HG03095 (cell line): ENCODE measurements at regions not wholly inside any gene's neighbourhood (a gene's known extent, or its start where the extent isn't known, plus 50 kb on each side); places are given as distances from the start of the nearest gene placed in this dataset.

Source experiments
- ATAC-seq: cut with Tn5 transposase; IDR thresholded peaks from one replicate; pipeline ENCODE4 v1.9.1; 2021; ENCODE audit warnings: moderate library complexity; ENCODE audit not compliant: unreplicated experiment

DNA sequence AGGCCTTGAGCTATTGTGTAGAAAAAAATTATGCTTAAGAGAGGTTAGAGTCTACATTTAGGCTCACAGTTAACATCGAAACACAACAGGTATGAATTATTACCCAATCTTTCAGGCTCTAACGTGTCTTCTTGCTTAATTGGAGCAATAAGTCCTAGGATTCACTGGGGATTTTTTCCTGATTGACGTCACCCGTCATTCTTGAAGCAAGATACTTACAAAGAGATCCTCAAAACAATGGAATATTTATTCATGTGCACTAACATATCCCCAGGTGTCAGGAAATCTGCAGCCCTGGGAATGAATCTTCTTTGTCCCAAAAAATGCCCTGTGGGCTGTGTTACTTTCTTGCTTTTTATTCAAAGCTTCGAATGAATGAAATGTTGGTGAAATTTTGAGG, 413.5 kb downstream of the NFIB start:
- no peak for ATAC-seq

DNA sequence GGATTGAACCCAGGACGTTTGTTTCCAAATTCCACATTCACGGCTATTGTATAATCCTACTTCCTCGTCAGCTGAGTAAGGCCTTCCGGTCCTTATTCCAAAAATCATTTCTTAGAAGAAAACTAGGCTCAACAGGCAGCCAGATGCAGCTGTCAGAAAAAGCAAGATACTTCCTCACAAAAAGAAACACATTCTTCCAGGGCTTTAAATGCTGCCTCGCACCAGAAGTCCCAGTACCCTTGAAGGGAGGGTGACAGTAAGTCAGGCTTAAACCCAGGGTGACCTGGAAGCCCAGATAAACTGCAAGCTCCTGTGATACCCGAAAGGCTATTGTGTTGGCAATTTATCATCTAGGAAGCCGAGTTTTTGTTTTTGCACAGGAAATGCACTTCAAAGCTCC, 414.0 kb downstream of the NFIB start:
- no peak for ATAC-seq

DNA sequence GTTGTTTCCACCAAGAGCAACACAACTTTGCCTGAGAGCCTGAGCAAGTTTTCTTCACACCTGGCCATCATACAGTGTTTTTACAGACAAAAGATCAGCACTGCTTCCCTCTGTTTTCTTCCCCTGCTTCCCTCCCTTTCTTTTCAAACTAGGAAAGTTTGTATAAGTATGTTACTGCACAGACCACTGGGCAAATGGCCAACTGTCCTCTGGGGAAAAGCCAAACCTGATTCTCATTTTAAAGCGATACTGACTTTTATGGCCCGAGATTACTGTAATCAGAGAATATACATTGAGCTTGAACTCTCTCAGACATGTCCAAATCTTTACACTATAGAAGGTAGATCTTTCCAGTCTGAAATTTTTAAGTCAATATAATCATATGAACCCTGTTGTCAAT, 415.0 kb downstream of the NFIB start:
- no peak for ATAC-seq

DNA sequence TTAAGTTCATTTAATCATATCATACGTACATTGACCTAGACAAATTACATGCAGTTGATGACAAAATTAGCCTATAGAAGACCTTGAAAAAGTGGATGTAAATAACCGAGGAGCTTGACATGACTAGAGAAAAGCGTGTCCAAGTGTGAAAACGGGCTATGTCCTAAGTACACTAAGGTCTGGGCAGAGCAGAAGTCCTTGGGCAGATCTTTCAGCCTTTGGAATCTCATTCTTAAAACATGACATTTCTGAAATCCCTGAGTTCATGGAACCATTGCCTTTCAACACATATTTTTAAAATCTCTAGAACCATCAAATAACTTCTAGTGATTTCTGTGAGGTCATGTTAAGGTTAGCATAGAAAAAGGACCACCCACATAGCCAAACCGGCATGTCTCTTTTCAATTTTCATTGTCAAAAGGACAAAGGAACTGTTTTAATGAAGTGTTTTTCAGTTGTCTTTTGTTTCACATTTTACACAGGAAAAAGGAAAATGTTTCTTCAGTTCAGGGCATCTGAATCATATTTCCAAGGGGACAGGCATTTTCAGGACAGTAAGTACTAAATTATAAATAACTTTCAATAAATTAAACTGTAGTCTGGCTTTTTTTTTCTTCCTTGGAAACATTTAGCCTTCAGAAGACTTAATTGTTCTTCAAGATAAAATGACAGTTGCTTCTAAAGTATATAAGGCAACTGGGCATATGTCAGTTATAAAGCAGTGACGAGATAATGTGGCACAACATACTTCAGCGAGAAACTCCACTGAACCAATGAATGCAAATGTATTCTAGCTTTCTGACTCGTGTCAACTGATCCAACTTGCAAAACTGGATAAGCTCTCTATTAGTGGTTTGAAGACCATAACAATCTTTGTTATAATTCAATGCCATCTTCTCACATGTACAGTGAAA, 416.8 kb downstream of the NFIB start:
- ATAC-seq, result no peak

DNA sequence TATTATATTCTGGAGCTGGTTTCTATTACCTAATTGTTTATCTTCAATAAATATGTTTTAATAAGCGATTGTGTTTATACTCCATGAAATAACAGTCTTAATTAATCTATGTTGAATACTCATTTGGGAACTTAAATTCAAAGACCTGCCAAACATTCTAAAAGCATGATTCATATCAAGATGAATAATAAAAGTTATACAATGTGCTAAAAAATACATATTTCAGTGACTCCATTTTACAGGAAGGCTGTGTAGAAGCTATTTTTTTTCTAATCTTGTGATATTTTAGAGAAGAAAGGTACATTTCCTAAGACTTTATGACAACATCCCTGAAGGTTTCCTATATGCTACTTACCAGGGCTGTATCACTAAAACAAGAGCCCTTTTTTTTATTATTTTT, 417.9 kb downstream of the NFIB start:
- ATAC-seq, result no peak

DNA sequence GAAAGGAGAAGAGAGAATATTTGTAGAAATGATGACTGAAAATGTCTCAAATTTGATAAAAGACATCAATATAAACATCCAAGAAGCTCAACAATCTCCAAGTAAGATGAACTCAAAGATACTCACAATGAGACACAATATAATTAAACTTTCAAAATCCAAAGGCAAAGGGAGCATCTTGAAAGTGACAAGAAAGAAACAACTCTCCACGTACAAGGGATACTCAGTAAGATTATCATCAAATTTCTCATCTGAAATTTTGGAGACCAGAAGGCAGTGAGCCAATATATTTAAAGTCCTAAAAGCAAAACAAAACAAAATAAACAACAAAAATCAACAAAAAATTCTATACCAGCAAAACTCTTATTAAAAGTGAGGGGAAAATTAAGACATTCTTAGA, 428.7 kb downstream of the NFIB start:
- ATAC-seq, result no peak

DNA sequence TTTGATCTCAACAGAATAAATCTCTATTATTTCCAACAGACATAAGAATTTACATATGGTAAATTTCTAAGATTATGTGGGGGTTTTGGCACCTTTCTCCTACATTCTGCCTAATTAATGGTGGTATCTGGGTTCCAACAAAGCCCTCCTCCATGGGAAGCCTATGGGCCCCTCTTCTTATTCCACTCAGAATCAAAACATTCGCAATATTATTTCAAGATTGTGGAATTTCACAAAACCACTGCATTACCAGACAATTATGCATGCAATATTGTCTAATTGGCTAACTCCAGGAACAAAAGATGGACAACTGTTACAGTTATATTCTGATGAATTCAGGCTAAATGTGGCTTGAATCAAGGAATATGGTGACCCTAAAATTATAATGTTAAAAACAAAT, 434.0 kb downstream of the NFIB start:
- no peak for ATAC-seq

DNA sequence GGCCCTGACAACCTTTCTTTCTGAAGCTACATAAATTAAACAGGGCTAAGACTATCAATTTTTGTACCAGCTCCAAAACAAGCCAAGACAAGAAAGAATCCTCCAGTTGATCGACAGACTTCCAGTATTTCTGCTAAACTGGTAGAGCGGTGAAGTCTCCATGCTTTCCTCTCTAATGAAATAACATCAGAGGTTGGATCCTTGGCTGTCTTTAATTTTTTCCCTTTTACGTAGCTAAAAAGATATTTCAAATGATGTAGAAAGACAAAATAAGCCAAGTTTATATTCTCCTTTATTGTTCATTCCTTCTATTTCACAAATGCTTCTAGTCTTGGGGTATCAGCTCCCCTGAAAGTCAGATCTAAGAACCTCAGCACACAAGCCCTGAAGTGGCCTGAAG, 434.9 kb downstream of the NFIB start:
- no peak for ATAC-seq

DNA sequence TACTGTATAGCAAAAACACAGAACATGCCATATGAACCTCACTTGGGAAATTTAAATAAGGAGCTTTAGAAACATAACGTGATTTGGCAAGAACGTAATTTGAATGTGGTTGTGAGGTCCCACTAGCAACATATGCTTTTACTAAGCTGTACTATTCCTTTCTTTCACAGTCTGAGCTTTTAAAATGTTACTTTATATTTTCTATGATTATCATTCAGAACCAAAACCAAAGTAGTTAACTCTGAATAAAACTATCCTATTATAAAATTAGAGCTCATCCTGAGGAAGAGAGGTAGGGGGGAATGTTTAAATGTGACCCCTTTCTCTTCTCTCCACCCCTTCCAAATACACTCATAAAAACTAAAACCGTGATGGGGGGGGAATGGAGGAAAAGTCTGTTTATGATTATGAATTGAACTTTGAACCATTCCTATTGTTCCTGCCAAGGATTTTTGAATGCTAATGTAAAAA, 435.7 kb downstream of the NFIB start:
- ATAC-seq, result no peak

DNA sequence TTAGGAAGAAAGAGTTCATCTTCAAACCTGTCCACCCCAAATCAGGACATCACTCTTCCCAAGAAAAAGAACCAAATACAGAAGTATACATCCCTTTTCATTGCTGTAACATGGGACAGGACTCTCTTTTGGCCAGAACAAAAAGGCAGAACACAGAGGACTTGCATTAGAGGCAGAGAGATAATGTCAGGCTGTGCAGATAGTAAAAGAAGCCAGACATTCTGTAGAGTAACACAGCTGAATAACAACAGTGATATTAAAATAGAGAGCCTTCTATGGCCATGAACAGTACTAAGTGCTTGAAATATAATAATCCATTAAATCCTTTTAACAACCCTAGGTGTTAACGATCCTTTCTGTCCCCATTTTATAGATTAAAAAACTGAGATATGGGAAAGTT, 437.2 kb downstream of the NFIB start:
- no peak for ATAC-seq

DNA sequence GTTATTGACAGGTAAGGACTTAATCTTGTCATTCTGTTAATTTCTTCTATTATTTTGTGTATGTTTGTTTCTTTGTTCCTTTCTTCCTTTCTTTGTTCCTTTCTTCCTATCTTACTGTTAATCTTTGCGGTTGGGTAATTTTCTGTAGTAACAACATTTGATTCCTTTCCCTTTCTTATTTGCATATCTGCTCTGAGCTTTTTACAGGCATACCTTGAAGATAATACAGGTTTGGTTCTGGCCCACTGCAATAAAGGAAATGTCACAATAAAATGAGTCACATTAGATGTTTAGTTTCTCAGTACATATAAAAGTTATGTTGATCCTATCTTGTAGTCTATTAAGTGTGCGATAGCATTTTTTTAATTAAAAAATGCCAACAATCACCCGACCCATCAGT, 440.7 kb downstream of the NFIB start:
- no peak for ATAC-seq

DNA sequence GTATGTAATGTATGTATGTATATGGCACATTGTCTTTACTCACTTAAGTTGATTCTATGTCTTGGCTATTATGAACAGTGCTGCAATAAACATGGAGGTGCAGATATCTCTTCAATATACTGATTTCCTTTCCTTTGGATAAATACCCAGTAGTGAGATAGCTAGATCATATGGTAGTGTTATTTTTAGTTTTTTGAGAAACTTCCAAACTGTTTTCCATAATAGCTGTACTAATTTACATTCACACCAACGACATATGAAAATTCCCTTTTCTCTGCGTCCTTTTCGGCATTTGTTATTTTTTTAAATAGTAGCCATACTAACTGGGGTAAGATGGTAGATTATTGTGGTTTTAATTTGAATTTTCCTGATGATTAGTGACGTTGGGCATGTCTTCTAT, 445.6 kb downstream of the NFIB start:
- no peak for ATAC-seq

DNA sequence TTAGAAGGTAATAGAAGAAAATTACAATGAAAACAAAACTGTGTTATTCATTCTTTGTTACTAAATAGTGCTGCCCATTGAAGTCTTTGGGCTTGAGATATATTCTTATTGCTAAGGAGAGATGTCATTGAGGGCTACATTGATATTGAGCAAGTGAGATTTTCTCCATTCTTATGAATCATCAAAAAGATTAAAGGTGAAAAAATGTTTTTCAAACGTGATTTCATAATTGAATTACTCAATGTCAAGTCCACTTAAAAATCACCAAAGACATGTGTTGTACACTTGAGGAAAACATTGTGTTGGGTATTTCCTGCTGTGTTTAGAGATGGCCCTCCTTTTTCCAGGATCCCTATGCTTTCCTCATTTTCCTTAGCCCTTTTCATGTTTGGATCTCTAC, 448.1 kb downstream of the NFIB start:
- ATAC-seq, result no peak

DNA sequence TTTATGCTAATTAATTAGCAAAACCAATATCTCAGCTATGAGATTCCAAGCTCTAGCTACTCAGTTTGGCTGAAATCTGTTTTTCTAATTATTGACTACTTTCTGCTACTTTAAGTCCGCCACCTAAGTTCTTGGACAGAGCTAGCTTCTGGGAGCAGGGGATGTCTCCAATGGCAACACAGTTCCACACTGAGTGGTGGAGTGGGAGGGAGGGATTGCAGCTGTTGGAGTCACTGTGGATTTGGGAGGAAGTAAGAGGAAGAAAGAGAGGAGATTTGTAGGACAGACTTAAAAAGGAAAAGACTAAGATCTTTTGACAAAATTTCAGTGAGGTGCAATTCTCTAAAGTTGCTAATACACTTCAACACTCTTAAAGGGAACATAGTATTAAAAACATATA, 450.8 kb downstream of the NFIB start:
- ATAC-seq, result no peak

DNA sequence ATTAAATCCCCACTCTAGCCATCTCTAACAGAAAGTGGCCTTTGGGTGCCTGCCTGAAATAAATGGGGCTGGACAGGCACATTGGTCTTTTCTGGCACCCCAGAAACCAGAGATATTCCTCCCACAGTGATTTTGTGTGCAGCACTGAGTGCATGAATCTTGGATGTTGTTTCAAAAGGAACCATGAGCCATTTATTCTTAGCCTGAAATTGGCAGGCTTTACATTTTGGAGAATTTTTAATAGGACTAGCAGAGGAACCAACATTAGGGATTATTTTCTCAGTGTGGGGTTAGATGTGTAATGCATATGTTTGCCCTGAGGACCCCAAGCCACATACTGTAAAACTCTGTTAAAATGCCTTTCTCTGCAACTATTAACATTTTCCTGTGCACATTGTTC, 451.3 kb downstream of the NFIB start:
- ATAC-seq, result no peak

DNA sequence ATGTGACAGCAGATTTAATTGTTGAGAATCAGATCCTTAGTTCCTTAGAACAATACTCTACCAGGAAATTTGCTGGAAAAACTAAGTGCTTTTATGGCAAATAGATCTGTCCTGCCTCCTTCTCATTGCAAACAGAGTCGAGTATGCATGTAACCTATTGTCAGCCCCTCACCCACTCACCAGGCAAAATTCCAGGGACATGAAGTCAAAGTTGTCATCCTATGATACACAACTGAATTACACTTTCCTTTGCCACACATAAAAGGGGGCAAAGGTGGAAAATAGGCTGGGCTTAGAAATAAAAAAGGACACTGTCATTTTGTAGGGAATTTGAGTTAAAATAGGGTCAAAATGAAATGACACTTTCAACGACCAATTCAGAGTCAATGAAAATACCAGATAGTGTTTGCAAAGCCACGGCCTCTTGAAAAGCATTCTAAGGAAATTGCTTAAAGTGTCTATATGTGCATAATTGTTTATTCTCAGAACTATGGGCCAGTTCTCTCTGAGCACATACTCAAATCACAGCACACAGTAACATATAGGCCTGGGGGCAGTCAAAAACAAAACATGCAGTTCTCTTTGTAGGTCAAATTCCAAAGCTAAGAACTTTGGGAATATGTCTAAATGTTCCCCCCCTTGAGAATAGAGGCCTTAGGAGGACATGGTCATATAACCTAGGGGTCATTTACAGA, 452.8 kb downstream of the NFIB start:
- no peak for ATAC-seq

DNA sequence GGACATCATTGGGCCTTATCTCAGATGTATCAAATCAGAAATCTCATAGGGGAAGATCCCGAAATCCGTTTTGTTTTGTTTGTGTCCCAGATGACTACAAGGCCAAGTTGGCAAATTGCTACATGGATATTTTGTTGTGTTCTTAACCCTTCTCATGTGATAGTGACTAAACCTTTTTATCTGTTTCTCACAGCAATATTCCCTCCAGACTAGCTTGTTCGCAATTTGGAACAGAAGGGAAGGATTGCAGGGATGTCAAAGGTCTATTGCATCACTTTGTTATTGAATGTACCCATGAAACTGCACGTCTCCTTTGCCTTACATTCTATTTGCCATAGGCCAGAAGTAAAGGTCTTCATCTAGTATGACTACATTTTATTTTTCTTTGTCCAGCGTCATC, 453.9 kb downstream of the NFIB start:
- ATAC-seq, result no peak

DNA sequence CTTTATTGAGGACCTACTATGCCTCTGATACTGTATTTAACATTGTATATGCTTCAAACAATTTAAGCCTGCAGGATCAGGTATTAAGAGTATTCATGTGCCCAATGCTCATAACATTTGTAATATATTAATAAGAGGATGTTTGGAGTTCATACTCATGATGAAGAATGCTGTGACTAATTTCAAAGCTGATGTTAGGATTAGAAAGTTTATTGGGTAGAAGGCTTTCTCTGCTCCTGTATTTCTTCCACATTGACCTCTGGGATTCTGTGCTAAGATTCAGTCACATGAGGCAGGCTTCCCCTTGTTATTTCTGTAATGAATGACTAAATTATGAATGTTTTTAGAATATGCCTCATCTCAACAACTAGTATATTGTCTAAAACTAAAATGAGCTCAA, 456.4 kb downstream of the NFIB start:
- no peak for ATAC-seq

DNA sequence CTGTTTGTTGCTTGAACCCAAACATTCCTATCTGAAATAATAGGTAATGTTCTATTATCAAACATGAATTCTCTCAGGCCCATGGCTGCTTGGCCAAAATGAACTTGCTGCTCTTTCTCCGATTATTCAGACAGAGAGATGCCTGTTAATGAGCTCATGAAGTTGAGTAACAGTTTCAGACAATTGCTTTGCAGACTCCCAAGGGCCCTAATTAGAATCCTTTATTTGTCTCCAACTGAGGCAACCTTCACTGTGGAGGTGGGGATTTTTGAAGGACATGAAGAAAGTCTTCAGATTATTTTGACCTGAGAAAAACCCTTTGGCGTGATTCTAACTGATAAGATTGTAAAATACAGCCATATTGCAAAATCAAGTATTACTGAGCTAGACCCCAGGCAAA, 466.7 kb downstream of the NFIB start:
- no peak for ATAC-seq

DNA sequence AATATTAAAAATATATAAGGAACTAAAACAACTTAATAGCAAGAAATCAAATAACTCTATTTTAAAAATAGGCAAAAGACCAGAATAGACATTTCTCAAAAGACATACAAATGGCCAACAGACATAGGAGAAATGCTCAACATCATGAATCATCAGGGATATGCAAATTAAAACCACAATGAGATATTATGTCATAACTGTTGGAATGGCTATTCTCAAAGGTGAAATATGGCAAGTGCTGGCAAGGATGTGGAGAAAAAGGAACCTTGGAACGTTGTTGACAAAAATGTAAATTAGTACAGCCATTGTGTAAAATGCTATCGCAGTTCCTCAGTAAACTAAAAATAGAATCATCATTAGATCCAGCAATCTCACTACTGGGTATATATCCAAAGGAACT, 468.5 kb downstream of the NFIB start:
- ATAC-seq, result no peak

DNA sequence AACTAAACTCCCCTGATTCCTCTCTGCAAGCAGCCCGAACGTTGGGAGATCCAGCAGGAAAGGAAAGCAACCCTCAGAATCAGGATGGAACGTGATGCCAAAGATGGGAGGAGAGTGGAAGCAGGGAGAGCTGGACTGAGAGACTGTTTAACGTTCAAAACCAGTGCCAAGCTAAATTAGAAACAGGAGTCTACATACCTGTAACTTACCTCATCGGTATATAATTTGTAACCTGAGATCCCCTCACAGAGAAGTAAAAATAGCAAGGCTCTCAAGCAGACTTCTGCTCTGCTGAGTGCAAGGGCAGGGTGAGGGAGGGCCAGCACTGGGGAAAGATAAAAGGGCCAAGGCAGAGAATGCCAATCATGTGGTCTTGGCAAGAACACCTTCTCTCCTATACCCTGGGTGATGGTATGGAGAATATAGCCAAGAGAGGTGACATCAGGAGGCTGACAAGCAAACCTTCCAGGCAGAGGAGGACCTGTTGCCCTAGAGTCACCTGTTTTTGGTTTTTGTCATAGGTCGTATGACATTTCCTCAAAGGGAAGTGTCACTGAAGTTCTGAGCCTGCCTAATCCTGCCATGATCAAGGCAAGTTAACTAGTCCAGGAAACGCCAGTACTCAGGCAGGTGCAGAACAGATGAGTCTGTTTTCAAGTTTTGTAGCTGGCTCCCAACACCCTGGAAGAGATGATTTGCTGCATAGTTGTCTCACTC, 472.0 kb downstream of the NFIB start:
- ATAC-seq, result no peak

DNA sequence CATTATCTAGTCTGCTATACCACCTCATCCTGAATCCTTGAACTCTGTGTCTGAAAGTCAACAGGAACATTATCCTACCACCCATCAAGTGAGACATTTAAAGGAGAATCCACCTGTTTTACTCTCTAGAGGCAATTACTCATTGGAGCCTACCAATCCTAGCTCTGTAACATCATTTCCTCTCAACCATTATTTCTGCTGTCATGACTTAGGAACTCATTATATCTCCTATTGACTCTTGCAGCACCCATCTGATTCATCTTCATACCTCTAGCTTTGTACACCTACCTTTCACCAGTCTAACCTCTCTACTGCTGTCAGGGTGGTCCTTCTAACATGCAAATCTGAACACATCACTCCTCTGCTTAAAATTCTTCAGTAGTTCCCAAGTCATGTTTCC, 481.5 kb downstream of the NFIB start:
- ATAC-seq, result no peak
